Keratinocyte (primary cell): ENCODE measurements at regions not wholly inside any gene's neighbourhood (a gene's known extent, or its start where the extent isn't known, plus 50 kb on each side); places are given as distances from the start of the nearest gene placed in this dataset.
"Not testable (repeated sequence)": the region's sequence is repeated elsewhere in the genome, so short reads cannot be mapped to it uniquely, and the experiment has no call there.

Source experiments
- CTCF ChIP-seq, 3 experiments: IDR thresholded peaks in 1 of 3; conservative IDR thresholded peaks in 1 of 3; optimal IDR thresholded peaks in 1 of 3; 2 replicates in 2 of 3; 3 replicates in 1 of 3; pipeline versions ENCODE3 to v1.5.1; 2011; ENCODE audit warnings: low read length in 3 of 3, mild to moderate bottlenecking in 3 of 3, moderate library complexity in 2 of 3, control low read depth in 1 of 3, inconsistent platforms in 1 of 3; ENCODE audit not compliant: insufficient read depth in 2 of 3; ENCODE audit errors: extremely low read depth in 1 of 3
- EZH2 ChIP-seq: IDR thresholded peaks from one replicate; pipeline ENCODE4 v1.6.1; 2012; ENCODE audit warnings: inconsistent platforms, mild to moderate bottlenecking, low read length, moderate library complexity

DNA sequence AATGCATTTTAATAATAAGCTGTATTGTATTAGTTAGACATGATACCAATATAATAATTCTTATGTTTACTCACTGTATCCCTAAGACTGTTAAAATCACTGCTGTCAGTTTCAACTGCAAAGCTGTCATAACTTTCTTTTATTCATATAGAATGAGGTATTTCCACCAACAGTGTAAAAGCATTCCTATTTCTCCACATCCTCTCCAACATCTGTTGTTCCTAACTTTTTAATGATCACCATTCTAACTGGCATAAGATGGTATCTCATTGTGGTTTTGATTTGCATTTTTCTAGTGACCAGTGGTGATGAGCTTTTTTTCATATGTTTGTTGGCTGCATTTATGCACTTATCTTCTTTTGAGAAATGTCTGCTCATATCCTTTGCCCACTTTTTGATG lies 177.6 kb upstream of the MME start:
- TF ChIP-seq CTCF (optimal IDR thresholded peaks at IDR 0.05 in 1 of 3, IDR thresholded peaks at IDR 0.05 in 1 of 3, conservative IDR thresholded peaks at IDR 0.05 in 1 of 3; ENCODE audit: extremely low read depth in 1 of 3, insufficient read depth in 2 of 3, low read length in 3 of 3); EZH2: not testable (repeated sequence)
